GM12892 (cell line): ENCODE measurements at regions not wholly inside any gene's neighbourhood (a gene's known extent, or its start where the extent isn't known, plus 50 kb on each side); places are given as distances from the start of the nearest gene placed in this dataset.

ENCODE experiments used
- POLR2A ChIP-seq: IDR thresholded peaks from 2 replicates; pipeline ENCODE4 v1.6.1; 2011; ENCODE audit warnings: low read depth, low read length, control low read depth
- POLR2AphosphoS5 ChIP-seq: IDR thresholded peaks from 2 replicates; pipeline ENCODE4 v1.6.1; 2011; ENCODE audit warnings: low read depth, low read length, control low read depth
- TAF1 ChIP-seq: IDR thresholded peaks from 2 replicates; pipeline ENCODE4 v1.6.1; 2011; ENCODE audit warnings: low read depth, mild to moderate bottlenecking, control low read depth, low read length, borderline replicate concordance

GRCh38 chr6:156344491-156344890 is 432.7 kb upstream of the ARID1B start:
- no peak for TF ChIP-seq POLR2A
- TF ChIP-seq TAF1, result no peak
- no peak for TF ChIP-seq POLR2AphosphoS5
